Sigmoid colon (tissue), 3 donors: ENCODE measurements at regions not wholly inside any gene's neighbourhood (a gene's known extent, or its start where the extent isn't known, plus 50 kb on each side); places are given as distances from the start of the nearest gene placed in this dataset.

Source experiments
- POLR2A ChIP-seq, 2 donors: fragments of 450-650 bp; IDR thresholded peaks; one replicate each; pipeline ENCODE4 v1.6.1; 2016; ENCODE audit warnings: antibody characterized with exemption in 2 of 2, mild to moderate bottlenecking in 2 of 2, moderate library complexity in 2 of 2
- TF ChIP-seq, protein P1 (sequence below), 4 experiments: fragments of 450-650 bp in 3 of 4; fragments of 200-600 bp in 1 of 4; IDR thresholded peaks; one replicate each; pipeline ENCODE4 v1.5.1; 2016 to 2019; ENCODE audit warnings: antibody characterized with exemption in 4 of 4, mild to moderate bottlenecking in 3 of 4, moderate library complexity in 2 of 4

DNA sequence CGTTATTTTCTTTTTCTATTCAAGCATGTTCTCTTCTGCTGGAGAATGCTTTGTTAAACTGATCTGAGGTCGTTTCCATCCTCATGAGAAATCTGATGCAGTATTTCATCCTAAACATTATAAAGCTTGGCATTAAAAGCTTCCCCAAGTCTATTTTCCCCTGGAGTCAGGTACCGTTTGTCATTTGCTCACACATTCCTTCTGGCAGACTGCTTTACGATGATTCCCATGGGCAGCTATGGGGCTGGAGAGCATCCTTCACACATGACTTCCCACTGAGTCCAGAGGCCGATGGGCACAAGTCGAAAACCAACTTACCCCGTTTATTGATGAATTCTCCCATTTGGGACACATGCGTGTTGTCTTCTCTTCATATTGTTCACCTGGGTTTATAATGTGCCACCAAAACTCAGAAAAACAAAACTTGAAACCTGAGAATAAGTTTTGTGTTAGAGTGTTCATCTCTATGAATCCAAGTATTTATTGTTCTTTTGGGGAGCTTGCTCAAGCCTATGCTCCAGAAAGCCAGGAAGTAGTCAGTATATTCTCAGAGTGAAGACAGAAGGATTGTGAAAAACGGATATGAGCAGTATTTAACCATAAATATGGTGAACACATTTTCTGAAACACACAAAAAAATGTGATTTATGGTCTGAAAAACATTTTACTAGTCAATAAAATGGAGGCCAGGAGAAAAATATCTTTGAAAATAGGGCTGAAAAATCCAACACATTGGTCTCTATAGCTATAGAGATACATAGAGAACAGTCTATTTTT is 298.8 kb upstream of the NOCT start:
- TF ChIP-seq, protein P1, sequence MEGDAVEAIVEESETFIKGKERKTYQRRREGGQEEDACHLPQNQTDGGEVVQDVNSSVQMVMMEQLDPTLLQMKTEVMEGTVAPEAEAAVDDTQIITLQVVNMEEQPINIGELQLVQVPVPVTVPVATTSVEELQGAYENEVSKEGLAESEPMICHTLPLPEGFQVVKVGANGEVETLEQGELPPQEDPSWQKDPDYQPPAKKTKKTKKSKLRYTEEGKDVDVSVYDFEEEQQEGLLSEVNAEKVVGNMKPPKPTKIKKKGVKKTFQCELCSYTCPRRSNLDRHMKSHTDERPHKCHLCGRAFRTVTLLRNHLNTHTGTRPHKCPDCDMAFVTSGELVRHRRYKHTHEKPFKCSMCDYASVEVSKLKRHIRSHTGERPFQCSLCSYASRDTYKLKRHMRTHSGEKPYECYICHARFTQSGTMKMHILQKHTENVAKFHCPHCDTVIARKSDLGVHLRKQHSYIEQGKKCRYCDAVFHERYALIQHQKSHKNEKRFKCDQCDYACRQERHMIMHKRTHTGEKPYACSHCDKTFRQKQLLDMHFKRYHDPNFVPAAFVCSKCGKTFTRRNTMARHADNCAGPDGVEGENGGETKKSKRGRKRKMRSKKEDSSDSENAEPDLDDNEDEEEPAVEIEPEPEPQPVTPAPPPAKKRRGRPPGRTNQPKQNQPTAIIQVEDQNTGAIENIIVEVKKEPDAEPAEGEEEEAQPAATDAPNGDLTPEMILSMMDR (IDR thresholded peaks at IDR 0.05) = no peak
- no peak for TF ChIP-seq POLR2A (IDR thresholded peaks at IDR 0.05)
